ENCODE measurements at regions not wholly inside any gene's neighbourhood (a gene's known extent, or its start where the extent isn't known, plus 50 kb on each side); places are given as distances from the start of the nearest gene placed in this dataset.

DNA sequence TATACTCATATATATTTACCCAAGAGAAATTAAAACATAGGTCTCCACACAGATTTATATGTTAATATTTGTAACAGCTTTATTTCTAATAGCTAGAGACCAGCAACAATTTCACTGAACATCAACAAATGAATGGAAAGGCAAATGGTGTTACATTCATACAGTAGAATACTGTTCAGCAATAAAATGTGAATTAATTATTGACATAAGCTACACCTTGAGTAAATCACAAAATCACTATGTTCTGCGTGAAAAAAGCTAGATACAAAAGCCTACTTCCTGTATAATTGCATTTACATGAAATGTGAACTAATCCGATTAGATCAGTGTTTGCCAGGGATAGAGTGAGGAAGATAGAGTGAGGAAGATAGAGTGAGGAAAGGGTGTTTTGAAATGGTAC, 945.7 kb downstream of the SQOR start:
- no peak overlapping the region for H3K4me3 ChIP-seq (ENCODE audit: low read depth, poor library complexity, severe bottlenecking)
- intact Hi-C loops (cut with DNase I; ENCODE audit: low total_unique reads), result no loop called here
- no peak for DNase-seq (ENCODE audit: low spot score in 2 of 2)
- 90 to 93% methylated on average over 2 of the region's 2 CpGs for WGBS, 2 donors
- TF ChIP-seq, protein P1, sequence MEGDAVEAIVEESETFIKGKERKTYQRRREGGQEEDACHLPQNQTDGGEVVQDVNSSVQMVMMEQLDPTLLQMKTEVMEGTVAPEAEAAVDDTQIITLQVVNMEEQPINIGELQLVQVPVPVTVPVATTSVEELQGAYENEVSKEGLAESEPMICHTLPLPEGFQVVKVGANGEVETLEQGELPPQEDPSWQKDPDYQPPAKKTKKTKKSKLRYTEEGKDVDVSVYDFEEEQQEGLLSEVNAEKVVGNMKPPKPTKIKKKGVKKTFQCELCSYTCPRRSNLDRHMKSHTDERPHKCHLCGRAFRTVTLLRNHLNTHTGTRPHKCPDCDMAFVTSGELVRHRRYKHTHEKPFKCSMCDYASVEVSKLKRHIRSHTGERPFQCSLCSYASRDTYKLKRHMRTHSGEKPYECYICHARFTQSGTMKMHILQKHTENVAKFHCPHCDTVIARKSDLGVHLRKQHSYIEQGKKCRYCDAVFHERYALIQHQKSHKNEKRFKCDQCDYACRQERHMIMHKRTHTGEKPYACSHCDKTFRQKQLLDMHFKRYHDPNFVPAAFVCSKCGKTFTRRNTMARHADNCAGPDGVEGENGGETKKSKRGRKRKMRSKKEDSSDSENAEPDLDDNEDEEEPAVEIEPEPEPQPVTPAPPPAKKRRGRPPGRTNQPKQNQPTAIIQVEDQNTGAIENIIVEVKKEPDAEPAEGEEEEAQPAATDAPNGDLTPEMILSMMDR (IDR thresholded peaks at IDR 0.05), result no peak
- no peak for TF ChIP-seq POLR2A (IDR thresholded peaks at IDR 0.05)

DNA sequence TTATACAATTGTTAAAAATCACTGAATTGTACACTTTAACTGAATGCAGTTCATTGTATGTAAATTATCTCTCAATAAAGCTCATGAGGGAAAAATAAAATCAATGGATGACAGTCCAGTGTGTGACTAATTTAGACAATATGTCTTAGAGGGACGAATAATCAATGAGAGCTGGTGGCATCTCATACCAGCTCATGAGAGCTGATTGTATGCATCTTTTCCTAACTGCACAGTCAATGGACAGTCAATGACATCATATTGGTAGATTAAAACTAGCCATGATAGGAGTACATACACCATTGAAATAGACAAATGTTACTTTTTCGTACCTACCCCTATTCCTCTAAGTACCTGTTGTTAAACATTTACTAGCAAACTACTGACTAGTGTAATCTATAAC, 946.1 kb downstream of the SQOR start:
- no peak for DNase-seq (ENCODE audit: low spot score in 2 of 2)
- intact Hi-C loops (cut with DNase I; ENCODE audit: low total_unique reads), result no loop called here
- H3K4me3 ChIP-seq (ENCODE audit: low read depth, poor library complexity, severe bottlenecking), result no peak overlapping the region
- 41 to 91% methylated on average over 2 of the region's 2 CpGs for WGBS, 2 donors
- TF ChIP-seq, protein P1 (IDR thresholded peaks at IDR 0.05), result no peak
- no peak for TF ChIP-seq POLR2A (IDR thresholded peaks at IDR 0.05)

GRCh38 chr15:46589088-46589487, 954.3 kb downstream of the SQOR start:
- intact Hi-C loops (cut with DNase I; ENCODE audit: low total_unique reads), result no loop called here
- no peak for DNase-seq (ENCODE audit: low spot score in 2 of 2)
- TF ChIP-seq, protein P1 (IDR thresholded peaks at IDR 0.05), result no peak
- no peak for TF ChIP-seq POLR2A (IDR thresholded peaks at IDR 0.05)
- H3K4me3 ChIP-seq (ENCODE audit: low read depth, poor library complexity, severe bottlenecking), result no peak overlapping the region
- 59 to 67% methylated on average over 4 of the region's 4 CpGs for WGBS, 2 donors

- DNase-seq (ENCODE audit: low spot score in 2 of 2), result no peak
- WGBS, 2 donors, result 64 to 70% methylated on average over 4 of the region's 4 CpGs
- intact Hi-C loops (cut with DNase I; ENCODE audit: low total_unique reads), result no loop called here
- H3K4me3 ChIP-seq (ENCODE audit: low read depth, poor library complexity, severe bottlenecking), result no peak overlapping the region
- no peak for TF ChIP-seq POLR2A (IDR thresholded peaks at IDR 0.05)
- TF ChIP-seq, protein P1 (IDR thresholded peaks at IDR 0.05), result no peak
Observed at GRCh38 chr15:46591462-46591861, 956.6 kb downstream of the SQOR start.

- intact Hi-C loops (cut with DNase I; ENCODE audit: low total_unique reads), result no loop called here
- no peak overlapping the region for H3K4me3 ChIP-seq (ENCODE audit: low read depth, poor library complexity, severe bottlenecking)
- WGBS, 2 donors, result 81 to 87% methylated on average over 3 of the region's 3 CpGs
- TF ChIP-seq POLR2A (IDR thresholded peaks at IDR 0.05), result no peak
- TF ChIP-seq, protein P1 (IDR thresholded peaks at IDR 0.05), result no peak
- no peak for DNase-seq (ENCODE audit: low spot score in 2 of 2)
Observed at GRCh38 chr15:46595016-46595415, 960.2 kb downstream of the SQOR start.

GRCh38 chr15:46607077-46607476, 972.2 kb downstream of the SQOR start:
- DNase-seq (ENCODE audit: low spot score in 2 of 2), result no peak
- WGBS, 2 donors, result 37 to 39% methylated on average over 3 of the region's 3 CpGs
- intact Hi-C loops (cut with DNase I; ENCODE audit: low total_unique reads), result no loop called here
- TF ChIP-seq, protein P1 (IDR thresholded peaks at IDR 0.05), result no peak
- TF ChIP-seq POLR2A (IDR thresholded peaks at IDR 0.05), result no peak
- H3K4me3 ChIP-seq (ENCODE audit: low read depth, poor library complexity, severe bottlenecking), result no peak overlapping the region

All from lower leg skin (tissue), 4 donors.